ENCODE measurements at regions not wholly inside any gene's neighbourhood (a gene's known extent, or its start where the extent isn't known, plus 50 kb on each side); places are given as distances from the start of the nearest gene placed in this dataset.
"Not testable (repeated sequence)": the region's sequence is repeated elsewhere in the genome, so short reads cannot be mapped to it uniquely, and the experiment has no call there.

- Mint-ChIP-seq H3K4me3 (no peak overlapping the region), H3K27ac (no peak overlapping the region), H3K4me1 (peaks cover 28% of the 10 kb centered on the region), H3K9me3 (peaks cover 13% of the 10 kb centered on the region), H3K36me3 (peaks cover 5% of the 10 kb centered on the region), H3K27me3 (peaks cover 5% of the 10 kb centered on the region)
- no peak for DNase-seq
- CTCF ChIA-PET: no interaction called here
Observed at GRCh38 chr12:47373554-47374150, 293.9 kb upstream of the AMIGO2 start.

- peaks cover 5% of the 10 kb centered on the region for H3K27me3 Mint-ChIP-seq
- H3K4me3 Mint-ChIP-seq: no peak overlapping the region
- peaks cover 14% of the 10 kb centered on the region for H3K4me1 Mint-ChIP-seq
- no peak overlapping the region for H3K27ac Mint-ChIP-seq
- DNase-seq: no peak
- H3K36me3 Mint-ChIP-seq: peaks cover 5% of the 10 kb centered on the region
- peaks cover 14% of the 10 kb centered on the region for H3K9me3 Mint-ChIP-seq
- CTCF ChIA-PET: interaction anchor here (1.0 kb wide), 1 partner anchor 11 kb away, joined by 3 read pairs; no protein-coding TSS in a partner anchor
Observed at GRCh38 chr12:47370421-47370820, 290.7 kb upstream of the AMIGO2 start.

GRCh38 chr12:47369085-47369484 is 289.3 kb upstream of the AMIGO2 start:
- Mint-ChIP-seq H3K4me1 (peaks cover 18% of the 10 kb centered on the region), H3K36me3 (peaks cover 2% of the 10 kb centered on the region), H3K27me3 (peaks cover 5% of the 10 kb centered on the region), H3K4me3 (no peak overlapping the region), H3K9me3 (peaks cover 11% of the 10 kb centered on the region), H3K27ac (no peak overlapping the region)
- CTCF ChIA-PET: interaction anchor here (1.0 to 1.2 kb wide), 2 partner anchors 28 to 329 kb away, joined by 3 read pairs; no protein-coding TSS in a partner anchor
- DNase-seq: no peak

GRCh38 chr12:47367912-47368537 is 288.3 kb upstream of the AMIGO2 start:
- Mint-ChIP-seq H3K4me1 (peaks cover 16% of the 10 kb centered on the region), H3K36me3 (no peaks in the 10 kb centered on the region), H3K27me3 (no peaks in the 10 kb centered on the region), H3K9me3 (peaks cover 9% of the 10 kb centered on the region), H3K4me3 (no peak overlapping the region), H3K27ac (no peak overlapping the region)
- CTCF ChIA-PET: interaction anchor here (1.2 kb wide), 1 partner anchor 29 kb away, joined by 3 read pairs; no protein-coding TSS in a partner anchor
- DNase-seq: no peak

DNA sequence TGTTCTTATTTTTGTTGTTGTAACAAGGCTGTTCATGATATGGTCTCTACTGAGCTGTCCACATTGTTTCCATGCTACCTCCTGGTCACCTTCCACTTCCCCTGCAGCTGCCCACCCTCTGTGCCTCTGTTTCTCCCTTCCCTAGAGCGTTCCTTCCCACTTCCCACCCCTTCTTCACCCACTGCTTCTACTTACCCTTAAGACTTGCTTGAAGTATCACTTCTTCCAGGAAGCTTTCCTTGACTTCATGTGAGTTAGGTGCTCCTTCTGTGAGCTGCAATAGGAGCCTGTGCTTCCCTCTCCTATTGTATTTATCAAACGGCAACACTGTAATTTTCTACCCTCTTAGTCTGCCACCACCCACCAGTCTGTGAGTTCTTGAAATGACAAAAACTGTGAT is 286.8 kb upstream of the AMIGO2 start:
- Mint-ChIP-seq H3K4me1 (peaks cover 25% of the 10 kb centered on the region), H3K4me3 (no peak overlapping the region), H3K27ac (no peak overlapping the region), H3K36me3 (no peaks in the 10 kb centered on the region), H3K9me3 (peaks cover 9% of the 10 kb centered on the region), H3K27me3 (no peaks in the 10 kb centered on the region)
- DNase-seq: no peak
- CTCF ChIA-PET: no interaction called here

DNA sequence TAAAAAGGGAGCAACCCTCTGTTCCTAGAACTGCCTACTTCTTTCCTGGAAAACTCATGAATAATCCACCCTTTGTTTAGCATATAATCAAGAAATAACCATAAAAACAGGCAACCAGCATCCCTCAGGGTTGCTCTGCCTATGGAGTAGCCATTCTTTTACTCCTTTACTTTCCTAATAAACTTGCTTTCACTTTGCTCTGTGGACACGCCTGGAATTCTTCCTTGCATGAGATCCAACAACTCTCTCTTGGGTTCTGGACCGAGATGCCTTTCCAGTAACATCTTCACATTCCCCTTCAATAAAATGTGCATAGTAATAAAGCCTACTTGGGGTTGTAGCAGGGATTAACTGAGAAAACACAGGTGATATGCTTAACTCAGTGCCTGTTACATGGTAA is 286.4 kb upstream of the AMIGO2 start:
- peak overlapping the region; percentile 83 for H3K27ac Mint-ChIP-seq
- CTCF ChIA-PET: no interaction called here
- H3K36me3 Mint-ChIP-seq: no peaks in the 10 kb centered on the region
- peaks cover 9% of the 10 kb centered on the region for H3K9me3 Mint-ChIP-seq
- H3K4me3 Mint-ChIP-seq: no peak overlapping the region
- H3K27me3 Mint-ChIP-seq: no peaks in the 10 kb centered on the region
- DNase-seq: no peak
- H3K4me1 Mint-ChIP-seq: peaks cover 30% of the 10 kb centered on the region

DNA sequence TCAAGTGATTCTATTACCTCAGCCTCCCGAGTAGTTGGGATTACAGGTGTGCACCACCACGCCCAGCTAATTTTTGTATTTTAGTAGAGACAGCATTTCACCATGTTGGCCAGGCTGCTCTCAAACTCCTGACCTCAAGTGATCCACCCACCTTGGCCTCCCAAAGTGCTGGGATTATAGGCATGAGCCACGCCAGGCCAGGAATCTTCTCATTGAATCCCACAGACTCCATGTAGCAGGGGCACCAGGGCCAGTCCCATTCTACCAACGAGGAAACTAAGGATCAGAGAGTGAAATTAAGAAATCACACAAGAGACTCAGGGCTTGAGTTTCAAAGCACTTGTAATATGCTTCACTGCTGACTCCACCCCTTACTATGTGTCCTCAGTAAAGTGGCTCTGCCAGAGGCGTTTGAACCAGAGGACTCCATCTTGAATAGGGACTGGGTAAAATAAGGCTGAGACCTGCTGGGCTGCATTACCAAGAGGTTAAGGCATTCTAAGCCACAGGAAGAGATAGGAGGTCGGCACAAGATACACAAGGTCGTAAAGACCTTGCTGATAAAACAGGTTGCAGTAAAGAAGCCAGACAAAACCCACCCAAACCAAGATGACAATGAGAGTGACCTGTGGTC is 285.8 kb upstream of the AMIGO2 start:
- H3K4me1 Mint-ChIP-seq: peaks cover 36% of the 10 kb centered on the region
- peak overlapping the region; percentile 83 for H3K27ac Mint-ChIP-seq
- peak overlapping the region; percentile 24 for H3K4me3 Mint-ChIP-seq
- DNase-seq, H3K36me3 Mint-ChIP-seq, H3K27me3 Mint-ChIP-seq, H3K9me3 Mint-ChIP-seq: not testable (repeated sequence)
- CTCF ChIA-PET: interaction anchor here (1.3 kb wide), 1 partner anchor 32 kb away, joined by 3 read pairs; no protein-coding TSS in a partner anchor

DNA sequence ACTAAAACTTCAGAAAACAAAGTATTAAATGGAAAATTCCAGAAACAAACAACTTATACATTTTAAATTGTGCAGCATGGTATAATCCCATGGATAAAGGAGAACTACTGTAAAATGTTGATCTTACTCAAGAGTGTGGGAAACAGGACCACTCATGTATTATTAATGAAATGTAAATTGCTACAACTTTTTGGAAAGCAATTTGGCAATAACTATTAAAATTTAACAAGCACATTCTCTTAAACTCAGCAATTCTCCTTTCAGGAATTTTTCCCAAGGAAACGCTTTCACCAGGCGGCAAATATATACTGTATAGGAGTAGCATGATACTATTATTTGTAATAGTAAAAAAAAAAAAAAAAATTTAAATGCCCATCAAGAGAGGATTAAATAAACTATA is 284.5 kb upstream of the AMIGO2 start:
- Mint-ChIP-seq H3K4me3 (no peak overlapping the region), H3K36me3 (peaks cover 4% of the 10 kb centered on the region), H3K9me3 (peaks cover 8% of the 10 kb centered on the region), H3K4me1 (peaks cover 49% of the 10 kb centered on the region), H3K27ac (no peak overlapping the region), H3K27me3 (no peaks in the 10 kb centered on the region)
- no peak for DNase-seq
- CTCF ChIA-PET: interaction anchor here (1.3 kb wide), 1 partner anchor 33 kb away, joined by 3 read pairs; no protein-coding TSS in a partner anchor

- Mint-ChIP-seq H3K9me3 (peaks cover 13% of the 10 kb centered on the region), H3K4me1 (peaks cover 62% of the 10 kb centered on the region), H3K27ac (peak overlapping the region; percentile 99)
Observed at GRCh38 chr12:47362126-47362705, 282.5 kb upstream of the AMIGO2 start.

GRCh38 chr12:47361389-47362021 is 281.7 kb upstream of the AMIGO2 start:
- Mint-ChIP-seq H3K4me3 (peak overlapping the region; percentile 55), H3K4me1 (peaks cover 69% of the 10 kb centered on the region), H3K27me3 (no peaks in the 10 kb centered on the region), H3K36me3 (peaks cover 18% of the 10 kb centered on the region), H3K9me3 (peaks cover 15% of the 10 kb centered on the region), H3K27ac (peak overlapping the region; percentile 99)
- DNase-seq: peak; percentile 62
- CTCF ChIA-PET: interaction anchor here (0.8 to 1.8 kb wide), 9 partner anchors 27 to 329 kb away, joined by 3 to 20 read pairs (median 4); no protein-coding TSS in a partner anchor

More at GRCh38 chr12:47362126-47362705, 282.5 kb upstream of the AMIGO2 start:
- peaks cover 14% of the 10 kb centered on the region for H3K36me3 Mint-ChIP-seq
- H3K27me3 Mint-ChIP-seq: no peaks in the 10 kb centered on the region
- H3K4me3 Mint-ChIP-seq: peak overlapping the region; percentile 55
- no peak for DNase-seq
- CTCF ChIA-PET: interaction anchor here (0.5 to 1.0 kb wide), 2 partner anchors 35 to 124 kb away, joined by 3 to 5 read pairs; no protein-coding TSS in a partner anchor

DNA sequence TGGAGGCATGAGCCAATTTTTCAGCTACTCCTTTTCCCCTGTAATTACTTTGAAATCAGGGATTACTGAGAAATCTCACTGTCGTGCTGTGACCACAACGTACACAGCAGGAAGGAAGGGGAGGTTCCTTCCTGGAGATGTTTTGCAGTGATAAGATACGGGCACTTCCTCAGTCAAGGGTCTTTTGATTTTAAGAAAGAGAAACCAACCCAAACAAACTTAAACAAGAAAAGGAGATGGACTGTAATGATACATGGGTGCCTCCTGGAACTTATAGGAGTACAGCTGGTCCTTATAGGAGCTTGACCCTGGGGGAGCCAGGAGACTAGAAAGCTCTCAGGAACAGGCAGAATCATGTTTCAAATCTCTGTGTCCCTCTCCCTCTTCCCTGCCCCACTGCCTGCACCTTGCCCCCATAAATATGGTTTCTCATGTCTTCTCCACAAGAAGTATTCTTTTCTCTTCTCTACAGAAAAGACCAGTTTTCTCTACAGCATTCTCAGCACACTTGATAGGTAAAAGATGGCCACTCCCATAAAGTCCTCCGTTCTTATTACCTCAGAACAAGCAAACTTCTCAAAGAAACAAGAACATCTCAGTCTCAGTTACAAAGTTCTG is 281.1 kb upstream of the AMIGO2 start:
- DNase-seq: peak; percentile 72

DNA sequence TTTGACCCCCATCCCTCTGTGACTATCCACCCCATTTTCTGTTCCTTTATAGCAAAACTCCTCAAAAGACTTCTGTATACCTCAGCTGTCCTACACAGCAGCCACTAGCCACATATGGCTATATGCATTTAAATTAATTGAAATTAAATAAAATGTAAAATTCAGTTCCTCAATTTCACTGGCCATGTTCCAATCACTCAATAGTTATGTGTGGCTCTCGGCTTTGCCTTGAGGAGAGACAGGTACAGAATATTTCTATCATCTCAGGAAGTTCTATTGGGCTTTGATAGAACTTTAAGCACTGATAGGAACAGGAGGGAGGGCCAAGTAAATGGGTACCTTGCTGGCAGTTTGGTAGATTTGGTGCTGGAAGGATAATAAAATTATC is 280.3 kb upstream of the AMIGO2 start:
- Mint-ChIP-seq H3K4me3 (peak overlapping the region; percentile 55), H3K36me3 (peaks cover 27% of the 10 kb centered on the region), H3K27me3 (no peaks in the 10 kb centered on the region), H3K27ac (peak overlapping the region; percentile 99), H3K4me1 (peaks cover 81% of the 10 kb centered on the region), H3K9me3 (peaks cover 14% of the 10 kb centered on the region)
- CTCF ChIA-PET: interaction anchor here (1.0 to 1.8 kb wide), 3 partner anchors 36 to 146 kb away, joined by 3 to 20 read pairs (median 4); no protein-coding TSS in a partner anchor
- no peak for DNase-seq

More for the DNA sequence above, 281.1 kb upstream of the AMIGO2 start:
- peaks cover 75% of the 10 kb centered on the region for H3K4me1 Mint-ChIP-seq
- peaks cover 15% of the 10 kb centered on the region for H3K9me3 Mint-ChIP-seq
- peaks cover 23% of the 10 kb centered on the region for H3K36me3 Mint-ChIP-seq
- no peaks in the 10 kb centered on the region for H3K27me3 Mint-ChIP-seq
- CTCF ChIA-PET: interaction anchor here (0.8 to 1.8 kb wide), 10 partner anchors 27 to 329 kb away, joined by 3 to 20 read pairs (median 4); no protein-coding TSS in a partner anchor
- H3K4me3 Mint-ChIP-seq: peak overlapping the region; percentile 55
- peak overlapping the region; percentile 99 for H3K27ac Mint-ChIP-seq

DNA sequence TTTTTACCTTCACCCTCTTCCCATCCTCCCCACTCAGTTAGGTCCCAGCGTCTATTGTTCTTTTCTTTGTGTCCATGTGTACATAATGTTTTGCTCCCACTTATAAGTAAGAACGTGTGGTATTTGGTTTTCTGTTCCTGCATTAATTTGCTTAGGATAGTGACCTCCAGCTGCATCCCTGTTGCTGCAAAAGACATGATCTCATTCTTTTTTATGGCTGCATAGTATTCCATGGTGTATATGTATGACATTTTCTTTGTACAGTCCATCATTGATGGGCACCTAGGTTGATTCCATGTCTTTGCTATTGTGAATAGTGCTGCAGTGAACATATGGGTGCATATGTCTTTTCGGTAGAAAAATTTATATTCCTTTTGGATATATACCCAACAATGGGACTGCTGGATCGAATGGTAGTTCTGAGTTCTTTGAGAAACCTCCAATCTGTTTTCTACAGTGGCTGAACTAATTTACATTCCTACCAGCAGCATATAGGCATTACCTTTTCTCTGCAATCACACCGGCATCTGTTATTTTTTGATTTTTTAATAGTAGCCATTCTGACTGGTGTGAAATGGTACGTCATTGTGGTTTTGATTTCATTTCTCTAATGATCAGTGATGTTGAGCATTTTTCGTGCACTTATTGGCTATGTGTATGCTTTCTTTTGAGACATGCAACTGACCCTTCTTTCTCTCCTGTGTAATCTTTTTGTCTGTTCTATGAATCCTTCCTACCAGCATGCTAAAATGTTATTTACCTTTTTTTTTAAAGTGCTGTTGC is 279.7 kb upstream of the AMIGO2 start:
- peaks cover 18% of the 10 kb centered on the region for H3K9me3 Mint-ChIP-seq
- peak overlapping the region; percentile 21 for H3K4me3 Mint-ChIP-seq
- H3K4me1 Mint-ChIP-seq: peaks cover 82% of the 10 kb centered on the region
- peak overlapping the region; percentile 99 for H3K27ac Mint-ChIP-seq
- H3K36me3 Mint-ChIP-seq: peaks cover 27% of the 10 kb centered on the region
- H3K27me3 Mint-ChIP-seq: no peaks in the 10 kb centered on the region
- CTCF ChIA-PET: no interaction called here
- no peak for DNase-seq

All from activated naive CD4-positive, alpha-beta T cell treated with anti-CD3 and anti-CD28 coated beads, Interleukin-2, amount 10 ng/mL, durations not matched to agents 7 days and 5 days (primary cell).